NCI-H1105 treated with DMSO at 0.1 percent for 48 hours (cell line): ENCODE measurements at regions not wholly inside any gene's neighbourhood (a gene's known extent, or its start where the extent isn't known, plus 50 kb on each side); places are given as distances from the start of the nearest gene placed in this dataset.
"Not testable (repeated sequence)": the region's sequence is repeated elsewhere in the genome, so short reads cannot be mapped to it uniquely, and the experiment has no call there.

Experiments
- DNase-seq: peaks from one replicate; lab custom pipeline; 2025; lab: John Stamatoyannopoulos, UW

DNA sequence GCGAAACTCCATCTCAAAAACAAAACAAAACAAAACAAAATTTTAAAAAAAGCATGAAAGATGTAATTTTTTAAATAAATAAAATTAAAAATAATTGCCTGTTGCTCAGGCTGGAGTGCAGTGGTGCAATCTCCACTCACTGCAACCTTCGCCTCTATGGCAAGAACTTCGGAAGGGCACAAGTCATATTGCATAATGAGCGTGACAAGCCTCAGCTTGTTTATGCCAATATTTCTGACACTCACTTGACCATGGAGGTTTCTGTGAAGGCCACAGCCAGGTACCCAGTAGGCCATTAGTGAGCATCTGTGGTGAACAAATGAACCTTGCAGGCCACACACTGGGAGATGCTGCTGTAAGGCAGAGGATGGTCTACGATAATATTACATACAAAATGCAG, 106.1 kb upstream of the KMT2C start:
- DNase-seq: no peak

DNA sequence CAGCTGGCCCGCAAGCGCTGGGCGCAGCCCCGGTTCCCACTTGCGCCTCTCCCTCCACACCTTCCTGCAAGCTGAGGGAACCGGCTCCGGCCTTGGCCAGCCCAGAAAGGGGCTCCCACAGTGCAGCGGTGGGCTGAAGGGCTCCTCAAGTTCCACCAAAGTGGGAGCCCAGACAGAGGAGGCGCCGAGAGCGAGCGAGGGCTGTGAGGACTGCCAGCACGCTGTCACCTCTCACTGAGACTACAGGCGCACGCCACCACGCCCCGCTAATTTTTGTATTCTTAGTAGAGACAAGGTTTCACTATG, 103.3 kb upstream of the KMT2C start:
- DNase-seq: not testable (repeated sequence)

DNA sequence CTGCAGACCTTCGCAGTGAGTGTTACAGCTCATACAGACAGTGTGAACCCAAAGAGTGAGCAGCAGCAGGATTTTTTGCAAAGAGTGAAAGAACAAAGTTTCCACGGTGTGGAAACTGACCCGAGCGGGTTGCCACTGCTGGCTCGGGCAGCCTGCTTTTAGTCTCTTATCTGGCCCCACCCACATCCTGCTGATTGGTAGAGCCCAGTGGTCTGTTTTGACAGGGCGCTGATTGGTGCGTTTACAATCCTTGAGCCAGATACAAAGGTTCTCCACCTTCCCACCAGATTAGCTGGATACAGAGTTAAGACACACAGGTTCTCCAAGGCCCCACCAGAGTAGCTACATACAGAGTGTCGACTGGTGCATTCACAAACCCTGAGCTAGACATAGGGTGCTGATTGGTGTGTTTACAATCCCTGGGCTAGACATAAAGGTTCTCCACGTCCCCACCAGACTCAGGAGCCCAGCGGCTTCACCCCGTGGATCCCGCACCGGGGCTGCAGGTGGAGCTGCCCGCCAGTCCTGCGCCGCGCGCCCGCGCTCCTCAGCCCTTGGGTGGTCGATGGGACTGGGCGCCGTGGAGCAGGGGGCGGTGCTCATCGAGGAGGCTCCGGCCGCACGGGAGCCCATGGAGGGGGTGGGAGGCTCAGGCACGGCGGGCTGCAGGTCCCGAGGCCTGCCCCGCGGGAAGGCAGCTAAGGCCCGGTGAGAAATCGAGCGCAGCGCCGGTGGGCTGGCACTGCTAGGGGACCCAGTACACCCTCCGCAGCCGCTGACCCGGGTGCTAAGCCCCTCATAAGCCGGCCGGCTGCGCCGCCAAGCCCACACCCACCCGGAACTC, 102.8 kb upstream of the KMT2C start:
- DNase-seq: not testable (repeated sequence)

DNA sequence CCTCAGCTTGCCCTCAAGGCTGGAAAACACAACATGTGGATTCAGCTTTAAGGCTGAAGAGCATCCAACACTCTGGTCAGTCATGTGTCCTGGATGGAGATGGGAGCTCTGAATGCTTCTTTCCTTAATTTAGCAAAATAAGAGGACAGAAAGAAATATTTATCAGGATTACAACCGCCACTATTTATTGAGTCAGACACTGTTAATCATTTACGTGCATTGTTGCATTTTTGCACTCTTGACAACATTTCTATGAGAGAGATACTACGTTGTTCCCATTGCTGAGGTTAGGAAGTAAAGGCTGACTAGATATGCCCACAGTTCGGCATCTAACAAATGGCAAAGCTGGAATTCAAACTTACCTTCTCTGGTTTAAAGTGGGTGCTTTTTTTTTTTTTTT, 101.8 kb upstream of the KMT2C start:
- DNase-seq: no peak

DNA sequence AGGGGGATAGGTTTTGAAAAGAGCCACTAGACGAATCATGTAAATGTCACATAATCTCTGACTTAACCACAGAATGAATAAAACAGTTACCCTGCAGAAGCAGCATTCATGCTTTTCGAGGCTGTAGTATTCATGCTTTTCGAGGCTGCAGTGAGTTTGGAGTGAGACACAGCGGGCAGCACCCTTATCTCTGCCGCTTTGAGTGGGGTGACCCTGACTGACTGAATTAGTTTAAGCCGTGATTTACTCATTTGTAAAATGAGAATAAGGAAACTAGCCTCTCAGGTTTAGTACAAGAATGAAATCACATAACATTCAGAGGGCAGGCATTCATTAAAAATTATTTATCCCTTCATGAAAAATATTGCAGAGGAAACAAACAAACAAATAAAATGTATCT, 92.8 kb upstream of the KMT2C start:
- no peak for DNase-seq

DNA sequence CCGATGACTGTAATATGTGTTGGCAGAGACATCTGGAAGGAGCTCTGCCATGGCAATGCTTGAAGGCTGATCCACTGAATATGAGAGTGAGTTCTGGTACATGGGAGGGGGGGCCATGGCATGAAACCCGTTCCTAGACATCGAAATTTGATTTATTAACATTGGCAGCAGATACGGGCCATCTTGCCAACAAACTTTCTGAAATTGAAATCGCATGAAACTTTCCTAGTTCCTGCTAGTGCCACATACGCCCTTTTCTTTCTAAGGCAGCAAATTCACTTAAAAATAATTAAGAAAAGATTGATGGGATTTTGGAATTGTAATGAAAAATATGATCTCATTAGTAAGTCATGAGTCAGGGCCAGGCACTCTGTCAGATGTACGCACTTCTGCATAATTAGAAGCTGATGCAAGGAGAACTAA, 91.8 kb upstream of the KMT2C start:
- DNase-seq: no peak

DNA sequence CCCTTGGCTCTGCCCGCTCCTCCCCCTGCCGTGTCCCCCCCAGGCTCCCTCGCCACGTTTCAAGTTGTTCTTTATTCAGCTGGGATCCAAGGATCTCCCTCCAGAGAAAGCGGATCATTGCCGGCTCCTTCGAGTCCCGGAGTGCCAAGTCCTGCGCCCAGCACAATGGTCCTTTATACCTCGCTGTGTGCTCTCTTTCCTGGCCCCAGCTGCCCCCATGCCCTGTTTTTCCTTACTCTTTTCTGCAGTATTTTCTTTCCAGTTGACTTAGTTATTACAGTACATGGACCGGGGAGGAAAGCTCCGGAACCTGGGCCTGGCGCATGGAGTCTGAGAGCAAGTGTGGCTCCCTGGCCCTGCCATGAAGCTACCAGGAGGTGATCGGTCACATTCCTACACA, 88.1 kb upstream of the KMT2C start:
- DNase-seq: no peak

- peak; percentile 91 for DNase-seq
These were observed 86.8 kb upstream of the KMT2C start for GRCh38 chr7:152522571-152523067.

GRCh38 chr7:152521420-152522337, 85.9 kb upstream of the KMT2C start:
- no peak for DNase-seq

DNA sequence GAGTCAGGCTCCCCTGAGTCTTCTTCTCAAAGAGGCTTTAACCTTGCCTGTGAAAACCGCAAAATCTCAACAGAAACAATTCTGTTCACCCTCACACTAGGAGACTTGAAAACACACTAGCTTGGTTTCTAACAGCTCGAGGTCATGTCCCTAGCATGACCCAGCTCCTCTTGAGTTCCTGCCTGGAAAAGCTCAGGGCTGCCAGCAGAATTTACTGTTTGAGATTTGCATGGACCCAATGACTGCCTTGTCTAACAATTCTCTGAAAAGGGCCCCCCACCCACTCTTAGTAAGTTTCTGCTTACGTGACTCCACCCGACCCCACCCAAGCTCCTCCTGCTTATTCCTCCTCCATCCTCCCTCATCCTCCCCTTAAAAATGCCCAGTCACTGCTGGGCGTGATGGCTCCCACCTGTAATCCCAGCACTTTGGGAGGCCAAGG, 85.1 kb upstream of the KMT2C start:
- DNase-seq: no peak

GRCh38 chr7:152519290-152519689, 83.5 kb upstream of the KMT2C start:
- no peak for DNase-seq

- DNase-seq: no peak
These were observed 80.4 kb upstream of the KMT2C start for GRCh38 chr7:152516216-152516615.

GRCh38 chr7:152515266-152515950, 79.6 kb upstream of the KMT2C start:
- not testable (repeated sequence) for DNase-seq

DNA sequence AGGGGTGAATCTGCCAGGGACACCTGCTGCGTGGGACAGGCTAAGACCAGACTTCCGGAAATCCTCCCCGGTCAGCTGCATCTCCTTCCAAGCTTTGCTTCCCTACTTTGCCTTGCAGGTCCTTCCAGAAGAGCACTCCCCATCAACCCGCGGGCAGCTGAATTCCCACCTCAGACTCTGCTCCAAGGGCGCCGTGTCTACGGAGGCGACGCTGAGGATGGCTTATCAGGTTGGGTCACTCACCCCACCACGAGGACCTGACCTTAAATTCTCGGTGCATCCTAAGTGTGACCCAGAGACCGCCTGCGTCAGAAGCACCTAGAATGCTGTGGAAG, 78.9 kb upstream of the KMT2C start:
- no peak for DNase-seq

GRCh38 chr7:152513861-152514770, 78.3 kb upstream of the KMT2C start:
- DNase-seq: no peak

GRCh38 chr7:152512706-152513105, 76.9 kb upstream of the KMT2C start:
- no peak for DNase-seq

- DNase-seq: no peak
These were observed 75.9 kb upstream of the KMT2C start for GRCh38 chr7:152511736-152512135.

DNA sequence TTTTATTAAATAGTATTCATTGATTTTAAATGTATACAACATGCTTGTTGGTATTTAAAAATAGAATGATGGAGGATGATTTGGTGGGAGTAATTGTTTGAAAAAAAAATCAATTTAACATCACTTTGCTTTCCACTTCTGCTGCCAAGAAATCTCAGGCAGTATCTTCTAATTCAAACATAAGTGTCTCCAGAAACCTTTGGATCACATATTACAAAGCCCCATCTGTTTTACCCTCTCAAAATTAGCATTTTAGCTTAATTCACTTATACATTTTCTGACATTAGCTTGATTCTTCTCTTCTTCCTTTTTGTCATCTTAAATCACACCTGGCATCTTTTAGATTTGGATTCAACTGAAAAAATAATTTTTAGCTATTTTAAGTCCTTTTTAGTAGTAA, 72.9 kb upstream of the KMT2C start:
- DNase-seq: no peak

GRCh38 chr7:152505606-152506005, 69.8 kb upstream of the KMT2C start:
- no peak for DNase-seq

DNA sequence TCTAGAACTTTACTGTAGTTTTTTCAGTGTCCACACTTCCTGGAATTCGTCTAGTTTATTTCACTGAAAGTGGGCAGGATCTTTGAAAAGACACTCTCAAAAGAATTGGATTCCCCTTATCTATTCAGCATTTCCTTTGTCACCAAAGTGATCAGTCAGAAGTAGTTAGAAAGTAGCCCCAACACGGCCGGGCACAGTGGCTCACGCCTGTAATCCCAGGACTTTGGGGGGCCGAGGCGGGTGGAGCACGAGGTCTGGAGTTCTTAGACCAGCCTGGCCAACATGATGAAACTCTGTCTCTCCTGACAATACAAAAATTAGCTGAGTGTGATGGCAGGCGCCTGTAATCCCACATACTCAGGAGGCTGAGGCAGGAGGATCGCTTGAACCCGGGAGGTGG, 69.0 kb upstream of the KMT2C start:
- DNase-seq: no peak

GRCh38 chr7:152504367-152504766, 68.6 kb upstream of the KMT2C start:
- no peak for DNase-seq
